Fibroblast of mammary gland (primary cell): ENCODE measurements at regions not wholly inside any gene's neighbourhood (a gene's known extent, or its start where the extent isn't known, plus 50 kb on each side); places are given as distances from the start of the nearest gene placed in this dataset.

Experiments used
- DNase-seq: peaks from one replicate; pipeline ENCODE4 v3.0.0-alpha.2; 2010; ENCODE audit warnings: low read depth
- H3K4me3 ChIP-seq: 2 replicates; pipeline ENCODE4 v1.5.1; 2011; ENCODE audit warnings: low read depth, mild to moderate bottlenecking, low read length, moderate library complexity; ENCODE audit not compliant: control insufficient read depth
- TF ChIP-seq, protein P1 (sequence below): conservative IDR thresholded peaks from 2 replicates; pipeline ENCODE4 v1.5.1; 2011; ENCODE audit warnings: low read depth, low read length, inconsistent platforms; ENCODE audit not compliant: control insufficient read depth, insufficient read depth

DNA sequence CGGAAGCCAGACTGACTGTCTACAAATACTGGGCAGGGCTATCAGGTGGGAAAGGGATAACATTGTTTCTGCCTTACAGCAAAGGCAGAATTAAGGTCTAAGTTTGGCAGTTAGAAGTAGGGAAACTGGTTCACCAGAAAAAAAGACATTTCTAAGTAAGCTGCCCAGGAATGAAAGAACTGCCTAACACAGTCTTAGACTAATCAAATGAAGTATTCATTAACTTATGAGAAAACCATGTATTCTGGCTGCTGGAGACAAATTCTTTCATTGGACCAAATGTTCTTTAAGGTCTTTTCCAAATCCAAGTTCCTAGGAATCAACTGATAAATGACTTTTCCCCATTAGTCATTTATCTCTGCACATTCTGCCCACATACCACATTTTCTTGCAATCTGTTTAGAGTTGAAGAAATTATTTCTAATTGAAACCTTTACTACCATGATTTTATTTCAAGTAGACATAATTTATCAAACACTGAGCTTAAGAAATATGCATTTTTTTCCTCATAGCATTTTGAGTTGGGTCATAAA, 120.3 kb upstream of the OGFRL1 start:
- TF ChIP-seq, protein P1, sequence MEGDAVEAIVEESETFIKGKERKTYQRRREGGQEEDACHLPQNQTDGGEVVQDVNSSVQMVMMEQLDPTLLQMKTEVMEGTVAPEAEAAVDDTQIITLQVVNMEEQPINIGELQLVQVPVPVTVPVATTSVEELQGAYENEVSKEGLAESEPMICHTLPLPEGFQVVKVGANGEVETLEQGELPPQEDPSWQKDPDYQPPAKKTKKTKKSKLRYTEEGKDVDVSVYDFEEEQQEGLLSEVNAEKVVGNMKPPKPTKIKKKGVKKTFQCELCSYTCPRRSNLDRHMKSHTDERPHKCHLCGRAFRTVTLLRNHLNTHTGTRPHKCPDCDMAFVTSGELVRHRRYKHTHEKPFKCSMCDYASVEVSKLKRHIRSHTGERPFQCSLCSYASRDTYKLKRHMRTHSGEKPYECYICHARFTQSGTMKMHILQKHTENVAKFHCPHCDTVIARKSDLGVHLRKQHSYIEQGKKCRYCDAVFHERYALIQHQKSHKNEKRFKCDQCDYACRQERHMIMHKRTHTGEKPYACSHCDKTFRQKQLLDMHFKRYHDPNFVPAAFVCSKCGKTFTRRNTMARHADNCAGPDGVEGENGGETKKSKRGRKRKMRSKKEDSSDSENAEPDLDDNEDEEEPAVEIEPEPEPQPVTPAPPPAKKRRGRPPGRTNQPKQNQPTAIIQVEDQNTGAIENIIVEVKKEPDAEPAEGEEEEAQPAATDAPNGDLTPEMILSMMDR = no peak

GRCh38 chr6:71171497-71172070, 117.0 kb upstream of the OGFRL1 start:
- TF ChIP-seq, protein P1 = no peak

More for the DNA sequence above, 120.3 kb upstream of the OGFRL1 start:
- H3K4me3 ChIP-seq = no peak overlapping the region
- DNase-seq = no peak

DNA sequence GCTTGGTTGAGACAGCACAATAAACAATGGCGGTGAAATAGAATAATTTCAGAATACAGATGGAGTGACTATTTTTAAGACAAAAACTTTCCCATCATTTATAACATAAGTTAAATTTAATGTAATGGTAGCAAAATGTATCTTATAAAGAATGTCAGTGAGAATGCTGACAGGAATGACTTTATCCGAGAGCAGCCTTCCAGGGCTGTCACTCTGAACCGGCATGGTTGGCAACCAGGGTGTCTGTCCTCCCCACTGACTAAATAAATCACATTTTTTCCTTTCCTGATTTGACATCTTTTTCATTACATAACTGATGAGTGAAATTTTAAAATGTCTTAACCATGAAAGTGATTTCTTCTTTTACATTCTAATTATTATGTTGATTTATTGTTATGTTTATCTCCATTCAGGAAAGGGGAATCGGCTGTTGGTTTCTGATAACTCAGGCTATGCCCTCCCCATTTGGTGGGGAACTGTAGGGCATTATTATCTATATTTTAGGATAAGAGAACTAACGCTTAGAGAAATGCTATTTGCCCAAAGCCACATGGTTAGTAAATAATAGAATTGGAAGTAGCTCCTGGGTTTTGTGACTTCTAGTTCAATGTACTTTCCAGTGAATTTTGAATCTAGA, 109.2 kb upstream of the OGFRL1 start:
- no peak overlapping the region for H3K4me3 ChIP-seq
- TF ChIP-seq, protein P1 = no peak
- DNase-seq = no peak

More at GRCh38 chr6:71171497-71172070, 117.0 kb upstream of the OGFRL1 start:
- no peak for DNase-seq
- H3K4me3 ChIP-seq = no peak overlapping the region

DNA sequence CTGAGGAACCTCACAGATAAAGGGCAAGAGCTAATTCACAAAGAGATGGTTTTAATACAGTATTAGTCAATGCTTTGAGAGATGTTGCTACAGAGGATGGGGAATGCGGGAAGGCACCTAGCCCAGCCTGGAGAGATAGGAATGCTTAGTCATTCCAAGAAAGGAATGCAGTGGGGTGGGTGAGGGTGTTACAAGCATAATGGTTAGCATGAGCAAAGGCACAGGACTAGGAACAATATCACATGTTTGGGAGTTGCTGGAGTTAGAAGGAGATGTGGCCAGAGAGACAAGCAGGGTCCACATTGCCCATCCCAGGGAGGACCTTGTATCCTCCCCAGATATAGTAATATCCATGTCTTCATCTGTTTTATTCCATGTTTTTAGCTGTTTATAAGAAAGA, 107.0 kb upstream of the OGFRL1 start:
- DNase-seq = peak; percentile 83
- TF ChIP-seq, protein P1 = no peak
- H3K4me3 ChIP-seq = no peak overlapping the region

DNA sequence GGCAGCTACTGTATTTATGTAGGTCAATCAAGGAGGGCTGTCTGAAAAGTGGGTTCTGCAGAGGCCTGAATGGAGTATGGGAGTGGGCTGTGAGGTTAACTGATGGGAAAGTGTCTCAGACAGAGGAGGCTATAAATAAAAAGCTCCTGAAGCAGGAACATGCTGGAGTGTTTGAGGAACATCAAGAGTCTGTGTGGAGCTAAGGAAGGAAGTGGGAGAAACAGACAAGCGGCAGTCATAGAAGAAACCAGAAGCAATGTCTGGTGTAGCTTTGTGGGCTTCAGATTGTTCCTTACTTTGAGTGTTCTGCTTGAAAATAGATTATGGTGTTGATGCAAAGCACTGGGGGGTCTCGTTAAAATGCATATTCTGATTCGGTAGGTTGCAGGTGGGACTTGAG, 101.5 kb upstream of the OGFRL1 start:
- H3K4me3 ChIP-seq = no peak overlapping the region
- no peak for DNase-seq
- TF ChIP-seq, protein P1 = no peak

DNA sequence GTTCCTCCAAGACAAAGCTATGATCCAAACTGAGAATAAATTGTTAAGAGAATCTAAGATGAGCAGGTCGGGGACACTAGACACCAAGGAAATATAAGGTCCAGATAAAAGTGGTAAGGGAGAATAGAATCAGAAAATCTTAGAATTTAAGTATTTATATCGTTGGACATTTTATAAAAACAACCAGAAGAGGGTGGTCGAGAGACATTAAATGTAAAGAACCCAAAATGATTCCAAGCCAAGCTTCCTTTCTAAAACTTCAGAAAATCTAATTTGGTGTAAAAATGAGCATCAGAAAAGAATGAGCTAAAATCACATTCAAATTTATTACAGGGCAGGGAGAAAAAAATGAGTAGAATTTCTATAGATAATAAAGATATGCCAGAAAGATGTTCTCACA, 97.8 kb upstream of the OGFRL1 start:
- peak; percentile 58 for DNase-seq
- TF ChIP-seq, protein P1 = peak; percentile 40
- no peak overlapping the region for H3K4me3 ChIP-seq
